SK-N-SH (cell line): ENCODE measurements at regions not wholly inside any gene's neighbourhood (a gene's known extent, or its start where the extent isn't known, plus 50 kb on each side); places are given as distances from the start of the nearest gene placed in this dataset.

Source experiments
- CTCF ChIA-PET: fragments of 300-600, 350-600 bp; formaldehyde crosslinking; extraction: SDS; loops from one replicate; lab custom pipeline; 2021; lab: Yijun Ruan, JAX
- POLR2A ChIA-PET: fragments of 350-600 bp; sonication (Branson Sonifier 250); formaldehyde crosslinking; extraction: SDS; loops from one replicate; lab custom pipeline; 2020; ENCODE audit warnings: antibody characterized with exemption, inconsistent platforms; lab: Yijun Ruan, JAX
- DNase-seq: peaks from one replicate; pipeline ENCODE4 v3.0.0; 2012
- H2AFZ ChIP-seq: fragments of 200-600 bp; sonication (generic); 2 replicates; pipeline ENCODE4 v1.8.1; 2016; ENCODE audit warnings: antibody characterized with exemption, mild to moderate bottlenecking, low read depth
- H3F3A ChIP-seq: fragments of 200-600 bp; sonication (generic); replicated peaks from 2 replicates; pipeline ENCODE3; 2016; ENCODE audit warnings: antibody characterized with exemption, mild to moderate bottlenecking; ENCODE audit not compliant: insufficient read depth
- H3K27ac ChIP-seq, 2 experiments: fragments of 200-500 bp in 1 of 2; fragments of 200-600 bp in 1 of 2; sonication (Bioruptor generic) in 1 of 2; sonication (generic), shearing (Covaris generic) in 1 of 2; 2 replicates each; pipeline versions ENCODE4 v1.5.1 to v1.6.1; 2014 to 2016; ENCODE audit warnings: low read depth in 2 of 2, inconsistent platforms in 1 of 2, low read length in 1 of 2, mild to moderate bottlenecking in 1 of 2, mixed read lengths in 1 of 2
- H3K27me3 ChIP-seq: fragments of 200-600 bp; sonication (generic), shearing (Covaris generic); 2 replicates; pipeline ENCODE4 v1.6.1; 2016; ENCODE audit warnings: mixed run types; ENCODE audit not compliant: insufficient read depth
- H3K36me3 ChIP-seq, 2 experiments: fragments of 200-500 bp in 1 of 2; fragments of 200-600 bp in 1 of 2; sonication (Bioruptor generic) in 1 of 2; sonication (generic) in 1 of 2; replicated peaks in 1 of 2; 2 replicates each; pipeline versions ENCODE3 to v1.5.1; 2014 to 2016; ENCODE audit warnings: low read length in 1 of 2, mild to moderate bottlenecking in 1 of 2; ENCODE audit not compliant: insufficient read depth in 2 of 2, control insufficient read depth in 1 of 2
- H3K4me1 ChIP-seq, 2 experiments: fragments of 200-500 bp in 1 of 2; fragments of 200-600 bp in 1 of 2; sonication (Bioruptor generic) in 1 of 2; sonication (generic), shearing (Covaris generic) in 1 of 2; 2 replicates each; pipeline versions ENCODE4 v1.5.1 to v1.6.1; 2014 to 2016; ENCODE audit warnings: low read depth in 1 of 2, low read length in 1 of 2, mixed run types in 1 of 2; ENCODE audit not compliant: insufficient read depth in 2 of 2, control insufficient read depth in 1 of 2
- H3K4me2 ChIP-seq: fragments of 200-600 bp; sonication (generic), shearing (Covaris generic); 2 replicates; pipeline ENCODE4 v1.6.1; 2017; ENCODE audit warnings: mixed run types
- H3K4me3 ChIP-seq, 2 experiments: fragments of 200-500 bp in 1 of 2; fragments of 200-600 bp in 1 of 2; sonication (Bioruptor generic) in 1 of 2; sonication (generic), shearing (Covaris generic) in 1 of 2; 2 replicates each; pipeline versions ENCODE4 v1.5.1 to v1.8.1; 2014 to 2016; ENCODE audit warnings: low read depth in 2 of 2, inconsistent platforms in 1 of 2, low read length in 1 of 2, mild to moderate bottlenecking in 1 of 2, mixed read lengths in 1 of 2, moderate library complexity in 1 of 2
- H3K79me2 ChIP-seq: fragments of 200-600 bp; sonication (generic); 2 replicates; pipeline ENCODE4 v1.8.1; 2017; ENCODE audit warnings: mild to moderate bottlenecking; ENCODE audit not compliant: insufficient read depth
- H3K9ac ChIP-seq: fragments of 200-600 bp; sonication (generic); 2 replicates; pipeline ENCODE4 v1.6.1; 2017; ENCODE audit warnings: mixed run types
- H3K9me2 ChIP-seq: fragments of 200-600 bp; sonication (generic); 2 replicates; pipeline ENCODE4 v1.6.1; 2017; ENCODE audit warnings: mixed run types
- H3K9me3 ChIP-seq: fragments of 200-600 bp; sonication (generic); 2 replicates; pipeline ENCODE4 v1.6.1; 2017; ENCODE audit warnings: mixed run types, mild to moderate bottlenecking, moderate library complexity
- H4K20me1 ChIP-seq: fragments of 200-600 bp; sonication (generic); 2 replicates; pipeline ENCODE4 v1.6.1; 2017; ENCODE audit warnings: mild to moderate bottlenecking, mixed run types; ENCODE audit not compliant: insufficient read depth
- CHD2 ChIP-seq: fragments of 150-350 bp; IDR thresholded peaks from 2 replicates; pipeline ENCODE4 v1.6.1; 2018; ENCODE audit warnings: low read length; ENCODE audit not compliant: partially characterized antibody
- EP300 ChIP-seq, 2 experiments: IDR thresholded peaks; 2 replicates each; pipeline versions ENCODE4 v1.4.0 to v1.6.1; 2012; ENCODE audit warnings: borderline replicate concordance in 1 of 2, low read depth in 1 of 2, low read length in 1 of 2
- FOXJ3 ChIP-seq: sonication (generic); formaldehyde crosslinking; IDR thresholded peaks from 2 replicates; pipeline ENCODE4 v1.5.1; 2020; ENCODE audit warnings: mild to moderate bottlenecking, missing genetic modification reagents
- GATA2 ChIP-seq: sonication (generic); formaldehyde crosslinking; IDR thresholded peaks from 2 replicates; pipeline ENCODE4 v1.5.0; 2020; ENCODE audit warnings: mild to moderate bottlenecking, missing genetic modification reagents
- MXI1 ChIP-seq: IDR thresholded peaks from 2 replicates; pipeline ENCODE4 v1.6.1; 2012; ENCODE audit warnings: mild to moderate bottlenecking, low read depth, low read length, improper control_type of control experiment
- POLR2AphosphoS5 ChIP-seq: IDR thresholded peaks from 2 replicates; pipeline ENCODE4 v1.6.1; 2012; ENCODE audit warnings: low read depth, low read length
- RAD21 ChIP-seq: IDR thresholded peaks from 2 replicates; pipeline ENCODE4 v1.6.1; 2012; ENCODE audit warnings: mild to moderate bottlenecking, low read length
- RCOR1 ChIP-seq: fragments of 150-350 bp; IDR thresholded peaks from 2 replicates; pipeline ENCODE4 v1.6.1; 2017; ENCODE audit warnings: antibody characterized with exemption, low read length
- SIN3A ChIP-seq: IDR thresholded peaks from 2 replicates; pipeline ENCODE4 v1.6.1; 2012; ENCODE audit warnings: low read depth, mild to moderate bottlenecking, low read length, moderate library complexity, borderline replicate concordance
- SMC3 ChIP-seq: IDR thresholded peaks from 2 replicates; pipeline ENCODE4 v1.6.1; 2012; ENCODE audit warnings: low read depth, low read length, improper control_type of control experiment
- TCF12 ChIP-seq: IDR thresholded peaks from 2 replicates; pipeline ENCODE4 v1.4.0; 2012
- WGBS: methylation state at CpG from one replicate; pipeline ENCODE4 v1.1.6; 2017; ENCODE audit warnings: low lambda C conversion rate; 5-methylcytosine and 5-hydroxymethylcytosine counted together
- TF ChIP-seq, protein P1 (sequence below): IDR thresholded peaks from 2 replicates; pipeline ENCODE4; 2012
- TF ChIP-seq, protein P2 (sequence below): IDR thresholded peaks from 2 replicates; pipeline ENCODE4 v1.4.0; 2012; ENCODE audit warnings: low read depth, borderline replicate concordance
- TF ChIP-seq, protein P3 (sequence below): fragments of 150-350 bp; IDR thresholded peaks from 2 replicates; pipeline ENCODE4 v1.6.1; 2017; ENCODE audit warnings: antibody characterized with exemption, low read length, low read depth, borderline replicate concordance

DNA sequence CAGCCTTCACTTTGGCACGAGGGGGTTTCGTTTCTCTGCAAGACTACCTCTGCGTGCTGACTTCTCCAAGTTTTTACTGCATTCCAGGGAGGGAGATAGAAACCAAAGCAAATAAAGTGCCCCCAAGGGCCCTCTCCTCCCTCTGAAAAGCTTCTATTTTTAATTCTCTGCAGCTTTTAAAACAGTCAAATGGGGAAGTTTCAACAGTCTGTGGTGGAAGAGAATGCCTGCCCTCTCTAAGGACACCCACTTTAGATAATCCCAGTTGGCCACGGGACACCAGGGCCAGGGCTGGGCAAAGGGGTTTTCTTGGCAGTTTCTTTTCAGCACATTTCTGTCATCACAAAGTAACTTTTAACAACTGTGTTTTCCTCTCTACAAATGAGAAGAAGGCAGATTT, 386.7 kb upstream of the NPVF start:
- no peak overlapping the region for H3K9ac ChIP-seq
- H3K27me3 ChIP-seq = no peaks in the 10 kb centered on the region
- no peaks in the 10 kb centered on the region for H3F3A ChIP-seq
- CTCF ChIA-PET = interaction anchor here (1.2 to 3.9 kb wide), 3 partner anchors 14 to 356 kb away, joined by 3 to 12 read pairs (median 3); no protein-coding TSS in a partner anchor
- H2AFZ ChIP-seq = no peak overlapping the region
- no peaks in the 10 kb centered on the region for H3K79me2 ChIP-seq
- 31% methylated on average over 4 of the region's 4 CpGs for WGBS
- no peak overlapping the region for H3K4me3 ChIP-seq
- no peaks in the 10 kb centered on the region for H4K20me1 ChIP-seq
- H3K4me2 ChIP-seq = no peak overlapping the region
- no peak for TF ChIP-seq GATA2
- no peak for TF ChIP-seq RAD21
- no peak for TF ChIP-seq CHD2
- TF ChIP-seq, protein P1, sequence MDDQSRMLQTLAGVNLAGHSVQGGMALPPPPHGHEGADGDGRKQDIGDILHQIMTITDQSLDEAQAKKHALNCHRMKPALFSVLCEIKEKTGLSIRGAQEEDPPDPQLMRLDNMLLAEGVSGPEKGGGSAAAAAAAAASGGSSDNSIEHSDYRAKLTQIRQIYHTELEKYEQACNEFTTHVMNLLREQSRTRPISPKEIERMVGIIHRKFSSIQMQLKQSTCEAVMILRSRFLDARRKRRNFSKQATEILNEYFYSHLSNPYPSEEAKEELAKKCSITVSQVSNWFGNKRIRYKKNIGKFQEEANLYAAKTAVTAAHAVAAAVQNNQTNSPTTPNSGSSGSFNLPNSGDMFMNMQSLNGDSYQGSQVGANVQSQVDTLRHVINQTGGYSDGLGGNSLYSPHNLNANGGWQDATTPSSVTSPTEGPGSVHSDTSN = no peak
- no peak for TF ChIP-seq EP300 (IDR thresholded peaks at IDR 0.05; ENCODE audit: borderline replicate concordance in 1 of 2, low read depth in 1 of 2, low read length in 1 of 2)
- no peak for TF ChIP-seq RCOR1
- TF ChIP-seq SIN3A = no peak
- TF ChIP-seq SMC3 = no peak
- TF ChIP-seq, protein P2, sequence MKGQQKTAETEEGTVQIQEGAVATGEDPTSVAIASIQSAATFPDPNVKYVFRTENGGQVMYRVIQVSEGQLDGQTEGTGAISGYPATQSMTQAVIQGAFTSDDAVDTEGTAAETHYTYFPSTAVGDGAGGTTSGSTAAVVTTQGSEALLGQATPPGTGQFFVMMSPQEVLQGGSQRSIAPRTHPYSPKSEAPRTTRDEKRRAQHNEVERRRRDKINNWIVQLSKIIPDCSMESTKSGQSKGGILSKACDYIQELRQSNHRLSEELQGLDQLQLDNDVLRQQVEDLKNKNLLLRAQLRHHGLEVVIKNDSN = no peak
- TF ChIP-seq FOXJ3 = no peak
- peaks cover 0 to 11% of the 10 kb centered on the region in 2 experiments; a peak in 2 of 4 replicates for H3K4me1 ChIP-seq
- no peaks in the 10 kb centered on the region for H3K9me3 ChIP-seq
- POLR2A ChIA-PET = no interaction called here
- no peaks in the 10 kb centered on the region for H3K36me3 ChIP-seq
- no peak overlapping the region for H3K27ac ChIP-seq
- no peak for DNase-seq
- H3K9me2 ChIP-seq = no peaks in the 10 kb centered on the region

DNA sequence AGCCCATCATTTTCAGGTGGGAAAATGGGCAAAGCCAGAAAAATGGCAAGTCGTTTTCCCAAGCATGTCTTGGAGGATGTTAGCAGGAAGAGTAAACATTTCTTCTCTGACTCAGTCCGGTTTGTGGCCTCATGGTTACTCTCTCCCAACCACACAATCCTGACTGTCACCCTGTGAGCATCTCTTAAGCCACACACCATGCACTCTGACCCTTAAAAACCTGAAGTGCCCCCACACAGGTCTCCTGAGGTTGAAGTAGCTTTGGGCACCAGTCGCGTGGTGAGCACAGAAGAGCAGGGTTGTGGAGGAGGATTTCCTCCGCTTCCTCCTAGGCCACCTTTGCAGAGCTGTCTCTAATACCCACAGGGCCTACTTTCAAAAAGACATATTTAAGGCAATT, 387.3 kb upstream of the NPVF start:
- TF ChIP-seq MXI1 = no peak
- TF ChIP-seq POLR2AphosphoS5 = no peak
- TF ChIP-seq FOXJ3 = no peak
- TF ChIP-seq, protein P3, sequence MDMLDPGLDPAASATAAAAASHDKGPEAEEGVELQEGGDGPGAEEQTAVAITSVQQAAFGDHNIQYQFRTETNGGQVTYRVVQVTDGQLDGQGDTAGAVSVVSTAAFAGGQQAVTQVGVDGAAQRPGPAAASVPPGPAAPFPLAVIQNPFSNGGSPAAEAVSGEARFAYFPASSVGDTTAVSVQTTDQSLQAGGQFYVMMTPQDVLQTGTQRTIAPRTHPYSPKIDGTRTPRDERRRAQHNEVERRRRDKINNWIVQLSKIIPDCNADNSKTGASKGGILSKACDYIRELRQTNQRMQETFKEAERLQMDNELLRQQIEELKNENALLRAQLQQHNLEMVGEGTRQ = no peak
- no peak for TF ChIP-seq TCF12
- TF ChIP-seq, all 33 proteins: peak for 0
- Histone ChIP-seq H4K20me1 (no peaks in the 10 kb centered on the region), H3K79me2 (no peaks in the 10 kb centered on the region), H3K9me2 (no peaks in the 10 kb centered on the region), H3K4me3 (no peak overlapping the region), H3K36me3 (no peaks in the 10 kb centered on the region), H3K4me2 (no peak overlapping the region), H3K9me3 (no peaks in the 10 kb centered on the region), H3K9ac (no peak overlapping the region), H3K4me1 (peaks cover 0 to 16% of the 10 kb centered on the region in 2 experiments; a peak in 3 of 4 replicates), H3K27me3 (no peaks in the 10 kb centered on the region), H3F3A (no peaks in the 10 kb centered on the region), H2AFZ (no peak overlapping the region), H3K27ac (no peak overlapping the region)
- DNase-seq = no peak
- CTCF ChIA-PET = interaction anchor here (0.9 to 3.9 kb wide), 2 partner anchors 224 to 239 kb away, joined by 3 to 12 read pairs; no protein-coding TSS in a partner anchor
- POLR2A ChIA-PET = no interaction called here
- WGBS = 30% methylated on average over 5 of the region's 5 CpGs
